Thyroid gland (tissue), 4 donors: ENCODE measurements at regions not wholly inside any gene's neighbourhood (a gene's known extent, or its start where the extent isn't known, plus 50 kb on each side); places are given as distances from the start of the nearest gene placed in this dataset.
A peak's percentile ranks its signal among the peaks of the same experiment; 100 is the strongest.

Experiments
- DNase-seq, 2 donors: peaks; one replicate each; pipeline ENCODE4 v3.0.0-alpha.2; 2019
- H3K27ac ChIP-seq, 3 donors: fragments of 200-600 bp; sonication (generic); 1 replicate in 2 of 3; 2 replicates in 1 of 3; pipeline ENCODE4 v1.5.1; 2016 to 2019; ENCODE audit warnings: mild to moderate bottlenecking in 1 of 3, moderate library complexity in 1 of 3
- H3K27me3 ChIP-seq: fragments of 200-600 bp; sonication (generic); one replicate; pipeline ENCODE4 v1.5.1; 2019
- H3K36me3 ChIP-seq, 2 donors: fragments of 200-600 bp; sonication (generic); one replicate each; pipeline ENCODE4 v1.5.1; 2016 to 2019
- H3K4me1 ChIP-seq, 2 donors: fragments of 200-600 bp; sonication (generic); one replicate each; pipeline ENCODE4 v1.5.1; 2017 to 2019
- H3K4me3 ChIP-seq, 3 donors: fragments of 200-600 bp; sonication (generic); replicated peaks in 1 of 3; 1 replicate in 2 of 3; 2 replicates in 1 of 3; pipeline ENCODE4 v1.5.1; 2016; ENCODE audit warnings: mild to moderate bottlenecking in 1 of 3
- H3K9me3 ChIP-seq: fragments of 200-600 bp; sonication (generic); one replicate; pipeline ENCODE4 v1.5.1; 2017
- POLR2A ChIP-seq, 2 donors: fragments of 450-650 bp; IDR thresholded peaks; one replicate each; pipeline ENCODE4 v1.6.1; 2017; ENCODE audit warnings: antibody characterized with exemption in 2 of 2, mild to moderate bottlenecking in 2 of 2, moderate library complexity in 1 of 2
- WGBS, 2 donors: methylation state at CpG; one replicate each; pipeline ENCODE4 v1.1.5; 2017; 5-methylcytosine and 5-hydroxymethylcytosine counted together
- intact Hi-C: fragments of 100-400 bp; cut with DNase I; formaldehyde crosslinking; loops from one replicate; pipeline ENCODE4 v1.15.1; 2023
- TF ChIP-seq, protein P1 (sequence below), 6 experiments: fragments of 200-600 bp in 3 of 6; fragments of 450-650 bp in 3 of 6; sonication (generic) in 3 of 6; IDR thresholded peaks; one replicate each; pipeline ENCODE4 v1.5.1; 2016 to 2019; ENCODE audit warnings: antibody characterized with exemption in 6 of 6, mild to moderate bottlenecking in 2 of 6, inconsistent platforms in 1 of 6, moderate library complexity in 1 of 6

DNA sequence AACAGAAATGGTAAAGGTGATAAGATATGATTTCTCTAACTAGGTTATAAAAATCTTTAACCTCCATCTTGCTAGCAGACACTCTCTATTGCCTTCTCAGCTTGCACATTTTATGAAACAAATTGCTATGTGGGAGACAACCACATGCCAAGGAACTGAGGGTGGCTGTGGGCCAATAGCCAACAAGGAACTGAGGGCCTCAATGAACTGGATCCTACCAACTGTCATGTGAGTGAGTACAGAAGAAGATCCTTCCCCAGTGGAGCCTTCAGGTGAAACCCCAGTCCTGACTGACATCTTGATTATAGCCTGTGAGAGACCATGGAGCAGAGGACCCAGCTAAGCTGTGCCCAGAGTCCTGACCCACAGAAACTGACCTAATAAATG lies 129.2 kb upstream of the LRIG1 start:
- no peak overlapping the region for H3K27ac ChIP-seq
- H3K4me3 ChIP-seq = no peak overlapping the region
- H3K36me3 ChIP-seq = no peaks in the 10 kb centered on the region
- TF ChIP-seq, protein P1, sequence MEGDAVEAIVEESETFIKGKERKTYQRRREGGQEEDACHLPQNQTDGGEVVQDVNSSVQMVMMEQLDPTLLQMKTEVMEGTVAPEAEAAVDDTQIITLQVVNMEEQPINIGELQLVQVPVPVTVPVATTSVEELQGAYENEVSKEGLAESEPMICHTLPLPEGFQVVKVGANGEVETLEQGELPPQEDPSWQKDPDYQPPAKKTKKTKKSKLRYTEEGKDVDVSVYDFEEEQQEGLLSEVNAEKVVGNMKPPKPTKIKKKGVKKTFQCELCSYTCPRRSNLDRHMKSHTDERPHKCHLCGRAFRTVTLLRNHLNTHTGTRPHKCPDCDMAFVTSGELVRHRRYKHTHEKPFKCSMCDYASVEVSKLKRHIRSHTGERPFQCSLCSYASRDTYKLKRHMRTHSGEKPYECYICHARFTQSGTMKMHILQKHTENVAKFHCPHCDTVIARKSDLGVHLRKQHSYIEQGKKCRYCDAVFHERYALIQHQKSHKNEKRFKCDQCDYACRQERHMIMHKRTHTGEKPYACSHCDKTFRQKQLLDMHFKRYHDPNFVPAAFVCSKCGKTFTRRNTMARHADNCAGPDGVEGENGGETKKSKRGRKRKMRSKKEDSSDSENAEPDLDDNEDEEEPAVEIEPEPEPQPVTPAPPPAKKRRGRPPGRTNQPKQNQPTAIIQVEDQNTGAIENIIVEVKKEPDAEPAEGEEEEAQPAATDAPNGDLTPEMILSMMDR (IDR thresholded peaks at IDR 0.05) = no peak
- no peak for TF ChIP-seq POLR2A (IDR thresholded peaks at IDR 0.05)
- intact Hi-C loops = no loop called here
- H3K4me1 ChIP-seq = no peaks in the 10 kb centered on the region
- H3K9me3 ChIP-seq = no peaks in the 10 kb centered on the region
- DNase-seq = no peak
- H3K27me3 ChIP-seq = no peaks in the 10 kb centered on the region

- Histone ChIP-seq H3K9me3 (no peaks in the 10 kb centered on the region), H3K27ac (no peak overlapping the region), H3K36me3 (no peaks in the 10 kb centered on the region), H3K4me1 (no peaks in the 10 kb centered on the region), H3K27me3 (no peaks in the 10 kb centered on the region), H3K4me3 (no peak overlapping the region)
- DNase-seq = no peak
- TF ChIP-seq, protein P1 (IDR thresholded peaks at IDR 0.05) = no peak
- no peak for TF ChIP-seq POLR2A (IDR thresholded peaks at IDR 0.05)
- 76% methylated on average over 6 of the region's 6 CpGs for WGBS, 2 donors
- intact Hi-C loops = no loop called here
These were observed 132.9 kb upstream of the LRIG1 start for GRCh38 chr3:66633402-66634381.

- TF ChIP-seq, protein P1 (IDR thresholded peaks at IDR 0.05) = no peak
- no peak for TF ChIP-seq POLR2A (IDR thresholded peaks at IDR 0.05)
- intact Hi-C loops = no loop called here
- H3K27me3 ChIP-seq = no peaks in the 10 kb centered on the region
- H3K4me3 ChIP-seq = no peak overlapping the region
- no peaks in the 10 kb centered on the region for H3K36me3 ChIP-seq
- no peaks in the 10 kb centered on the region for H3K9me3 ChIP-seq
- H3K4me1 ChIP-seq = no peaks in the 10 kb centered on the region
- 53% methylated on average over 6 of the region's 6 CpGs for WGBS, 2 donors
- no peak overlapping the region for H3K27ac ChIP-seq
- peak in 1 of 2 donors; percentile 3 for DNase-seq
These were observed 137.9 kb upstream of the LRIG1 start for GRCh38 chr3:66638717-66639116.

DNA sequence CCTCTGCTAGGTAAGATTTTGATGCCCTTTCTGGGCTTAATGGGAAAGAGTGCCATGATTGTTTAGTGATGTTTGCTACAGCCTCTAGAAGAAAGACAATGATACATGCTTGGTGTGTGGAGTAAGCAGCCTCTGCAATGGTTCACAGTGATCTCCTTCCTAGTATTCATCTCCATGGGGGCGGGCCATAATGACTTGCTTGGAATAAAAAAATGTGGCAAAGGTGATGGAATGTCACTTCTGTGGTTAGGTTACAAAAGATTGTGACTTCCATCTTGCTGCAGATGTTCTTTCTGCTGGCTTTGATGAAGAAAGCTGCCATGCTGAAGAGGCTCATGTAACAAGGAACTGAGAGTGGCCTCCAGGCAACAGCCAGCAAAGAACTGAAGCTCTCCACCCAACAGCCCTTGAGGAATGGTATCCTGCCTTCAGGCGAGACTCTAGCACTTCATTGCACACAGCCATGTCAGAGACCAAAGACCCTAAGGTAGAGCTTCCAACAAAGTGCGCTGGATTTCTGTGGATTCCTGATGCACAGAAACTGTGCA lies 139.1 kb upstream of the LRIG1 start:
- no peak overlapping the region for H3K4me3 ChIP-seq
- no peaks in the 10 kb centered on the region for H3K9me3 ChIP-seq
- no peak for TF ChIP-seq POLR2A (IDR thresholded peaks at IDR 0.05)
- TF ChIP-seq, protein P1 (IDR thresholded peaks at IDR 0.05) = no peak
- H3K4me1 ChIP-seq = no peaks in the 10 kb centered on the region
- no peak overlapping the region for H3K27ac ChIP-seq
- H3K27me3 ChIP-seq = no peaks in the 10 kb centered on the region
- intact Hi-C loops = no loop called here
- H3K36me3 ChIP-seq = no peaks in the 10 kb centered on the region
- WGBS, 2 donors = 93 to 97% methylated on average over 3 of the region's 3 CpGs
- DNase-seq = no peak

DNA sequence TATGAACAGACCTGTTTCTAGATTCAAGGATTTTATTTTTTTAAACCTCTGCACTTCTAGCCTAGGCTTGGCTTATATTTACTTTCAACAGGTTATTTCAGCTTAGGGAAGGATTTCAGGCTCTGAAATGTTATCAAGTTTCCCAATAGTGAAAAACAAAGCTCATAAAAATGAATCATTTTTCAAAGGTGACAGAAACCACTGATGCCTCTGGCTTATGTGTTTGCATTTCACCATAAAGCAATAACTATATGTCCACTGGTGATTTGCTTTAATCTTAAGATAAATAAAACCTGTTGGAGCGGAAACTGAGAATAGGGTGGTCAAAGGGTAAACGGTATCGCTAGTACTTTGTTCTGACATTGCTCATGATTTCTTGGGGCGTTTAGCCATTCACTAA lies 141.2 kb upstream of the LRIG1 start:
- no peak overlapping the region for H3K27ac ChIP-seq
- no peaks in the 10 kb centered on the region for H3K36me3 ChIP-seq
- no peaks in the 10 kb centered on the region for H3K27me3 ChIP-seq
- WGBS, 2 donors = 80 to 84% methylated on average over 4 of the region's 4 CpGs
- no peaks in the 10 kb centered on the region for H3K9me3 ChIP-seq
- intact Hi-C loops = no loop called here
- TF ChIP-seq, protein P1 (IDR thresholded peaks at IDR 0.05) = no peak
- no peak for TF ChIP-seq POLR2A (IDR thresholded peaks at IDR 0.05)
- DNase-seq = no peak
- H3K4me3 ChIP-seq = no peak overlapping the region
- no peaks in the 10 kb centered on the region for H3K4me1 ChIP-seq
